Left renal pelvis (tissue), 4 donors: ENCODE measurements at regions not wholly inside any gene's neighbourhood (a gene's known extent, or its start where the extent isn't known, plus 50 kb on each side); places are given as distances from the start of the nearest gene placed in this dataset.
"Not testable (repeated sequence)": the region's sequence is repeated elsewhere in the genome, so short reads cannot be mapped to it uniquely, and the experiment has no call there.

Experiments used
- DNase-seq, 4 donors: peaks; one replicate each; pipeline ENCODE4 v3.0.0-alpha.2; 2013; ENCODE audit warnings: low read depth in 4 of 4, low spot score in 3 of 4

DNA sequence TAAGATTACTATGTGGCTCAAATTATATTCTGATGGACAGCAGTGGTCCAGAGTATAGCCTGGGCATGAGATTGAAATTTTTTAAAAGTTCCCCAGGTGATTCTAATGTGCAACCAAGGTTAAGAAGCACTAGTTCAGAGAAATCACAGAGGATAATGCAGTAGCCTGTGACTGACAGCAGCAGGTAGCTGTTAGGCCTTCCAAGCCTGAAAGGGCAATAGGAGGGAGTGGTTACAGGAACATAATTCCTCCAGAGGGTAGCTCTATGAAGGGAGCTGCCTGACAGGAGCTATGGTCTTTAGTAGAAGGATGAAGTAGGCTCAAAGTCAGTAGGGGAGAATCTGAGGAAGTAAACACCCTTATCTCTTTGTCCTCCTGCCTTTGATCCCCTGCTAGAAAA, 342.9 kb upstream of the PPP2R3A start:
- no peak for DNase-seq

DNA sequence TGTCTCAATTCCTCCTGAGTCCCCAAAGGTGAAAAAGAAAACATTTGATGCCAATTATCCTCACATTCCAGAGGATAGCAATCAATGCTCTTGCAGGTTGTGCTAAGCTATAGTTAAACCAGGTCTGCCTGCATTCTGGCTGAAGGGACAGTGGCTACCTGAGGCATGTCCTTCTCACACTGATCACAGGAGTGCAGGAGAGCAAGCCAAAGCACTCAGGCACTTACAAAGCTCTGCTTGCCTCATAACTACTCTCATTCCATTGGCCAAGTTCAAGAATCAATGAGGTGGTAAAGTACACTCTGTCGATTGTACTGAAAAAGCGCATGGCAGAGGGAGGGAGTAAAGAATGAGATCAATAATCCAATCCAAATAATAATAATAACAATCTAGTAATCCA, 342.0 kb upstream of the PPP2R3A start:
- DNase-seq: no peak

GRCh38 chr3:135627057-135627456, 338.5 kb upstream of the PPP2R3A start:
- no peak for DNase-seq

GRCh38 chr3:135629701-135630408, 335.7 kb upstream of the PPP2R3A start:
- DNase-seq: peak in 1 of 4 donors; percentile 41

DNA sequence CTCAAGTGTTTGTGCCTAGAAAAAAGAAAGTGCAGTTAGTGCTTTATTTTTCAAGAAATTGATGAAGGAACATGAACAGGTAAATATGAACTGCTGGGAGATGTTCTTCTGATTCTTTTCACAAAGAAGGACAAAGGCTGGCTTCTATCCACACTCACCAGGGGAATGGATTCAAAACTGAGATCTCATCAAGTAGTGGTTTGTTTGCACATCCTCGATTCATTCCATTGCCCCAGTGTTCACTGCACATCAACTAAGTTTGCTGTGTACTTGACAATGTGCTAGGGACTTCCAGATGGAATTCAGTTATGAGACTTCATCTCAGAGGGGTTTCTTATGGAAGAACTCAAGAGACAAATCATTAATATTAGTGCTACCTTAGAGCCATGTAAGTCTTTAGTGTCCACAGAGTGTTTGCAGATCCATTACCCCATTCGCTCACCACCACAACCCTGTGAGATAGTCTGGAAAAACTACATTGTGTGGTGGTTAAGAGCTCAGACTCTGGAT, 332.9 kb upstream of the PPP2R3A start:
- DNase-seq: no peak

- no peak for DNase-seq
These were observed 332.4 kb upstream of the PPP2R3A start for GRCh38 chr3:135633078-135633477.

DNA sequence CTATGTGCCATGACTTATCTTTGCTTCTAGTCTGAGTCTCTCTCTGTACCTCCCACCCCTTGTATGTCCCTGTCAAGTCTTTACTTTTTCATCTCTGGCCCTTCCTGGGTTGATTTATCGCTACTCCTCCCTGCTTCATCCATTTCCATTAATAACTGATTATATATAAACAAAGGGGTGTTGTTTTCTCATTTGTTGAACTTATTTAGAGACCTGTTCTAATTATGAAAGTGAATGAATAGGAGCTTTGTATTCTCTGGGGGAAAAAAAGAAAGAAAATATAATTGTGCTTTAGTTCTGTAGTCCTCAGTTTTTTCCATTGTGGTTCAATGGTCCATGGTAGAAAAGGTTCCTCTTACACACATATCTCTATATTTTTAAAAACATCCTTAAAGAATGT, 328.9 kb upstream of the PPP2R3A start:
- DNase-seq: no peak

GRCh38 chr3:135637013-135637412, 328.5 kb upstream of the PPP2R3A start:
- DNase-seq: no peak

DNA sequence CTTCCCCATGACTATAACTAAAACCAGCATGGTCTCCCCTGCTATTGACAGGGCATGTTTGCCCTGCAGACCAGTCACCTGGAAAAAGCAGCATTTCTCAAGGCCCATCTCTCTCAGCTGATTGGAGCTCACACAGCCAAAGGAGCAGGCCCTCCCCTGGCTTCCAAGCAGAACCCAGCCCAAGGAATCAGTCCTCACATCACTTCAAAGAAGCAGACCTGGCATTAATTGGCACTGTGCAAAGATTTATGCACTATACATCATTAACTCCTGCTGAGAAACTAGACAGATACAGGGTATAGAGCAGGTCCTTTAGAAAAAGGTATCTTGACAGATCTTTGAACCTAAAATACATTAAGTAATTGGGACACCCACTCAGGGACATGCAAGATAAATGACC, 323.8 kb upstream of the PPP2R3A start:
- peak in 1 of 4 donors; percentile 48 for DNase-seq

- DNase-seq: no peak
These were observed 320.0 kb upstream of the PPP2R3A start for GRCh38 chr3:135645541-135645940.

DNA sequence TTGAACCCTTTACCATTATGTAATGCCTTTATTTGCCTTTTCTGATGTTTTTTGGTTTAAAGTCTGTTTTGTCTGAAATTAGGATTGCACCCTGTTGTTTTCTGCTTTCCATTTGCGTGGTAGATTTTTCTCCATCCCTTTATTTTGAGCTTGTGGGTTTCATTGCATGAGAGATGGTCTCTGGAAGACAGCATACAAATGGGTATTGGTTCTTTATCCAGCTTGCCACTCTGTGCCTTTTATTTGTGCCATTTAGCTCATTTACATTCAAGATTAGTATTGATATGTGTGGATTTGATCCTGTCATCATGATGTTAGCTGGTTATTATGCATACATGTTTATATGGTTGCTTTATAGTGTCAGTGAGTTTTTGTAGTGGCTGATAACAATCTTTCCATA, 318.7 kb upstream of the PPP2R3A start:
- no peak for DNase-seq

DNA sequence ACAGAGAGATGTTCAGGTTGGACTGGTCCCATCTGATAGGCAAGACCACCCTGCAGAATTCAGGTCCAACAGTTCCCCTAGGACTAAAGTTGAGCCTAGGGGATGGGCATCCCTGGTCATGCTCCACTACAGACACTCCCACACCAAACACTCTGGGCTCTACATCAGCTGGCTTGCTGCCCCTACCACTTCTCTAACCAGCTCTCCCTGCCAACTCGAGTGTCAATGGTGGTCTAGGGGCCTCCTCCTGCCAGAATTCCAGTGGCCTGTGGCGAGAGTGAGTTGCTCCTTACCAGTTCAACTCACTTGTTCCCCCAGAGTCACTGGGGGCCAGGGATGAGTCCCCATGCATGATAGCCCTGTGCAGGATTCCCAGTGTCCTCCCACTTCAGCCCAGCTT, 316.2 kb upstream of the PPP2R3A start:
- no peak for DNase-seq

GRCh38 chr3:135650309-135650708, 315.2 kb upstream of the PPP2R3A start:
- no peak for DNase-seq

- no peak for DNase-seq
These were observed 313.1 kb upstream of the PPP2R3A start for GRCh38 chr3:135652388-135652787.

DNA sequence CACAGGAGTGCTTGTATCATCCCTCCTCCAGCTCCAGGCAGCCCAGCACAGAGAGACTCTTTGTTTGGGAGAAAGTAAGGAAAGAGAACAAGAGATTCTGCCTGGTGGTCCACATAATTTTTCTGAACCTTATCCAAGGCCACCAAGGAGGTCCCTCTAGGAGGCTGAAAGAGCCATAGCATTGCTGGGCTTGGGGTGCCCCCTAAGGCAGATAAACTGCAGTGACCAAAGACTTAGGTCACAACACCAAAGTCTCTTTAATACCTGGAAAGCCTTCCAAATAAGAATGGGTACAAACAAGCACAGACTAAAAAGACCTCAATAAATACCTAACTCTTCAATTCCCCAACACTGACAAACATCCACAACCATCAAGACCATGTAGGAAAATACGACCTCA, 310.2 kb upstream of the PPP2R3A start:
- DNase-seq: no peak

- not testable (repeated sequence) for DNase-seq
These were observed 307.1 kb upstream of the PPP2R3A start for GRCh38 chr3:135658451-135658850.

DNA sequence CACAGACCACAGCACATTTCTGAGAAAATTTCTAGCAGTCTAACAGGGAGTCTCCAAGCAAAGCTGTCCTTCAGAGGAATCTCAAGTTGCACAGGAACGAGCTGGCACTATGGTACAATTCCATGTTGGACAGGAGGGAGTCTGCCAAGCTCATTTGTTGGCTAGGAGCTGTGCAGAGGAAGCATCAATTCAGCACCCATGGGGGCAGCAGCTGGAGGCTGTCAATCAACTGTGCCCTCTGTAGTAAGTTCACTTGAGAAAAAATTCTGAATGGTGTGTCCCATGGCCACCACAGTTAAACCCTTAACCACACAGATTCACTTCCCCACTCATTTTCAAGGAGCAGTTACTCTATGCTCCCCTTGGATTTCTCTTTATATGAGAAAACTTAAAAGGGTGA, 298.5 kb upstream of the PPP2R3A start:
- DNase-seq: no peak

DNA sequence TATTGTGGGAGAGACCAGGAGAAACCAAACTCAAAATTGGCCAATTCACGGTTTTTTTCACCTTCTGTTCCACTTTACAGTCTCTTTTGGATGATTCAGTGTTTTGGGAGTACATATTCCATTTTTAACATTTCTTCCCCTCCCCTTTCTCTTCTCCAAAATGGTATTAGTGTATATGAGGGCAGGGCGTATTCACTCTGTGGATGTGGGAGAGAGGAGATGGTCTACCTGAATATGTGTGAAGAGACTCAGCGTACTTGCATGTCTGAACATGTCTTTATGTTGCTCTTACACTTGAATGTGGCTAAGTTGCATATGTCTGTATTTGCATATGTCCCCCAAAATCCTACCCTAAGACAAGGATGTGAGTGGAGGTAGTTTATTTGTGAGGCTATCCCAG, 291.0 kb upstream of the PPP2R3A start:
- DNase-seq: no peak

DNA sequence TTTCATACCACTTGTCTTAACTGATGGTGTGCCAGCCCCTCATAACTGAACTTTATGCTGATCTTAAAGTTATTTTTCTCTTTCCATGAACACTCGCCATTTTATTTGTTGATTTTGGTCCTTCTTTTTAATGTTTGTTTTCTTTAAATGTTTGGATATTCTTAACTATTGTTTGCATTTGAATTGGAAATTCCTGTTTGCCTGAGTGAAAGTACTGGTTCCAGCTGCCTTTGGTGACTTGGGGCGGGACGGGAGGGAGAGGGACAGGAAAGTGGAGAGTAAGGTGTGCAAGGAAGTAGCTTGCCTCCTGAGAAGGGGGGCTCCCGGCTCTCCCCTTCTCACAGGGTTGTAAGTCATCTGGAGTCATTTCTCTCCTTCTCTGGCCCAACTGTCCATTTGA, 287.1 kb upstream of the PPP2R3A start:
- no peak for DNase-seq

DNA sequence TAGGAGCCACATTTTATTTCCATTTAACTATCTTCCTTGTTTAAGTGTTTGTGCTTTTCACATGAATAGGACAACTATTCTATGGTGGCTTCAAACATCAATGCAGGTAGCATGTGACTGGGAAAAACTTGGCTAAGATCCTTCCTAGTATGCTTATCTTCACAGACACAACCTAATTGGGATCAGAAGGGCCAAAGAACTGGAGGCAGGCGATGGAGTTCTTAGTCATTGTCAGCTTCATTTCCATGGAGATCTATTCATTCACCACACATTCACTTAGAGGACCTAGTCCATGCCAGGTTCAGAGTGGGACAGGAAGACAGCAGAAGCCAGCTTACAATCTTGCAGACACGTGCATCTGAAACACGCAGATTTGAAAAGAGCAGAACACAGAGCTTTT, 277.5 kb upstream of the PPP2R3A start:
- no peak for DNase-seq

DNA sequence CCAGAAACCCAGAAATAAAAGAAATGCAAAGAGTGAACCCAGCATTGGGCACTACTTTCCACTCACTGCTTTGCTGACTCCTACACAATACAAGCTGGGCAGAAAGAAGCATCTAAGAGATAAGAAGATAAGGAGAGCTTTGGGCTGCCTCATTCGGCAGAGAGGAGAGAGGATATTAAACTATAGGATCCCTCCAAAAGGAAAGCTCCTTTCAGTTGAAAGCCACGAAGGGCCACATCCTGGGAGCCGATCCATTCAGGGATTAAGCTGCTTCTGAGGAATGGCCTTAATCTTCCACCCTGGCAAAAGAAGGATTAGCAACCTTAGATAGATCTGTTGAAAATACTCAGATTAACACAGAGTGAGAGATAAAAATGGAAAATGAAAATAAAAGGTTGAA, 274.9 kb upstream of the PPP2R3A start:
- no peak for DNase-seq

DNA sequence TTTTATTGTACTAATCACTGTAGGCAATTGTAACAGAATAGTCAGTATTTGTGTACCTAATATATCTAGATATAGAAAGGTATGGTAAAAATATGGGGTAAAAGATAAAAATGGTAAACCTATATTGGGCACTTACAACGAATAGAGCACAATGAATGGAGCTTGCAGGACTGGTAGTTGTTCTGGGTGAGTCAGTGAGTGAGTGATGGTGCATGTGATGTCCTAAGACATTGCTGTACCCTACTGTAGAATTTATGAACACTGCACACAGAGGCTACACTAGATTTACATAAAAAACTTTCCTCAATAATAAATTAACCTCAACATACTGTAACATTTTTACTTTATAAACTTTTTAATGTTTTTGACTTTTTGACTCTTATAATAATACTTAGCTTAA, 274.3 kb upstream of the PPP2R3A start:
- DNase-seq: no peak

GRCh38 chr3:135694142-135694541, 271.4 kb upstream of the PPP2R3A start:
- DNase-seq: no peak
